PFSK-1 (cell line): ENCODE measurements at regions not wholly inside any gene's neighbourhood (a gene's known extent, or its start where the extent isn't known, plus 50 kb on each side); places are given as distances from the start of the nearest gene placed in this dataset.

Source experiments
- POLR2AphosphoS5 ChIP-seq: IDR thresholded peaks from 2 replicates; pipeline ENCODE4 v1.6.1; 2012; ENCODE audit warnings: low read depth, mild to moderate bottlenecking, control low read depth, low read length, moderate library complexity
- REST ChIP-seq, 2 experiments: IDR thresholded peaks; 2 replicates each; pipeline versions ENCODE4 v1.6.1 to v1.8.0; 2011 to 2012; ENCODE audit warnings: low read depth in 2 of 2, low read length in 2 of 2, control low read depth in 1 of 2, inconsistent platforms in 1 of 2, mild to moderate bottlenecking in 1 of 2, moderate library complexity in 1 of 2; ENCODE audit not compliant: insufficient read depth in 1 of 2
- SIN3A ChIP-seq: IDR thresholded peaks from 2 replicates; pipeline ENCODE4 v1.6.1; 2012; ENCODE audit warnings: mild to moderate bottlenecking, low read length, moderate library complexity, borderline replicate concordance; ENCODE audit not compliant: insufficient read depth
- TAF1 ChIP-seq: IDR thresholded peaks from 2 replicates; pipeline ENCODE4 v1.6.1; 2012; ENCODE audit warnings: low read length, control low read depth, borderline replicate concordance; ENCODE audit not compliant: insufficient read depth

- TF ChIP-seq REST (IDR thresholded peaks at IDR 0.05; ENCODE audit: insufficient read depth in 1 of 2, low read depth in 2 of 2, low read length in 2 of 2) (no peak), SIN3A (no peak), TAF1 (no peak), POLR2AphosphoS5 (no peak)
These were observed 124.5 kb upstream of the ZNF507 start for GRCh38 chr19:32220951-32221350.
